ENCODE measurements at regions not wholly inside any gene's neighbourhood (a gene's known extent, or its start where the extent isn't known, plus 50 kb on each side); places are given as distances from the start of the nearest gene placed in this dataset.

- no peak overlapping the region for H3K27ac ChIP-seq (ENCODE audit: low read length)
- no peaks in the 10 kb centered on the region for H3K9me3 ChIP-seq (ENCODE audit: control insufficient read depth, low read length)
- DNase-seq (no peak), ATAC-seq (no peak)
- H3K4me3 ChIP-seq (ENCODE audit: low read length): no peak overlapping the region
- no peaks in the 10 kb centered on the region for H3K4me1 ChIP-seq (ENCODE audit: control insufficient read depth, insufficient read depth, low read length)
- intact Hi-C loops (cut with DNase I): no loop called here
- H3K27me3 ChIP-seq (ENCODE audit: control insufficient read depth, insufficient read depth): no peaks in the 10 kb centered on the region
- WGBS: 87% methylated on average over 2 of the region's 2 CpGs
Measured at GRCh38 chr2:192574552-192574951, 379.8 kb upstream of the TMEFF2 start.

GRCh38 chr2:192571636-192572035, 376.9 kb upstream of the TMEFF2 start:
- Histone ChIP-seq H3K27ac (ENCODE audit: low read length) (no peak overlapping the region), H3K4me3 (ENCODE audit: low read length) (no peak overlapping the region), H3K9me3 (ENCODE audit: control insufficient read depth, low read length) (no peaks in the 10 kb centered on the region), H3K4me1 (ENCODE audit: control insufficient read depth, insufficient read depth, low read length) (no peaks in the 10 kb centered on the region), H3K27me3 (ENCODE audit: control insufficient read depth, insufficient read depth) (no peaks in the 10 kb centered on the region)
- 49% methylated on average over 2 of the region's 2 CpGs for WGBS
- intact Hi-C loops (cut with DNase I): no loop called here
- DNase-seq: no peak
- ATAC-seq: no peak

- Histone ChIP-seq H3K27ac (ENCODE audit: low read length) (no peak overlapping the region), H3K9me3 (ENCODE audit: control insufficient read depth, low read length) (no peaks in the 10 kb centered on the region), H3K4me3 (ENCODE audit: low read length) (no peak overlapping the region), H3K4me1 (ENCODE audit: control insufficient read depth, insufficient read depth, low read length) (no peaks in the 10 kb centered on the region), H3K27me3 (ENCODE audit: control insufficient read depth, insufficient read depth) (no peaks in the 10 kb centered on the region)
- WGBS: 67% methylated on average over 1 of the region's 1 CpG
- DNase-seq: no peak
- ATAC-seq: no peak
- intact Hi-C loops (cut with DNase I): no loop called here
Measured at GRCh38 chr2:192570788-192571187, 376.1 kb upstream of the TMEFF2 start.

- ATAC-seq: no peak
- no peaks in the 10 kb centered on the region for H3K9me3 ChIP-seq (ENCODE audit: control insufficient read depth, low read length)
- intact Hi-C loops (cut with DNase I): no loop called here
Measured at GRCh38 chr2:192566863-192567262, 372.1 kb upstream of the TMEFF2 start.

GRCh38 chr2:192560326-192560725, 365.6 kb upstream of the TMEFF2 start:
- WGBS: 45% methylated on average over 1 of the region's 1 CpG
- no peak for ATAC-seq
- intact Hi-C loops (cut with DNase I): no loop called here

More at GRCh38 chr2:192566863-192567262, 372.1 kb upstream of the TMEFF2 start:
- H3K27me3 ChIP-seq (ENCODE audit: control insufficient read depth, insufficient read depth): no peaks in the 10 kb centered on the region
- DNase-seq: no peak
- H3K4me3 ChIP-seq (ENCODE audit: low read length): no peak overlapping the region
- H3K27ac ChIP-seq (ENCODE audit: low read length): no peak overlapping the region
- no peaks in the 10 kb centered on the region for H3K4me1 ChIP-seq (ENCODE audit: control insufficient read depth, insufficient read depth, low read length)

GRCh38 chr2:192559587-192559986, 364.9 kb upstream of the TMEFF2 start:
- Histone ChIP-seq H3K27me3 (ENCODE audit: control insufficient read depth, insufficient read depth) (no peaks in the 10 kb centered on the region), H3K4me3 (ENCODE audit: low read length) (no peak overlapping the region), H3K4me1 (ENCODE audit: control insufficient read depth, insufficient read depth, low read length) (no peaks in the 10 kb centered on the region), H3K27ac (ENCODE audit: low read length) (no peak overlapping the region), H3K9me3 (ENCODE audit: control insufficient read depth, low read length) (no peaks in the 10 kb centered on the region)
- DNase-seq (no peak), ATAC-seq (no peak)
- intact Hi-C loops (cut with DNase I): no loop called here
- 0% methylated on average over 1 of the region's 1 CpG for WGBS

More at GRCh38 chr2:192560326-192560725, 365.6 kb upstream of the TMEFF2 start:
- H3K27me3 ChIP-seq (ENCODE audit: control insufficient read depth, insufficient read depth): no peaks in the 10 kb centered on the region
- no peak overlapping the region for H3K4me3 ChIP-seq (ENCODE audit: low read length)
- no peak for DNase-seq
- no peaks in the 10 kb centered on the region for H3K9me3 ChIP-seq (ENCODE audit: control insufficient read depth, low read length)
- no peaks in the 10 kb centered on the region for H3K4me1 ChIP-seq (ENCODE audit: control insufficient read depth, insufficient read depth, low read length)
- no peak overlapping the region for H3K27ac ChIP-seq (ENCODE audit: low read length)

- ATAC-seq: no peak
- H3K27ac ChIP-seq (ENCODE audit: low read length): no peak overlapping the region
- H3K9me3 ChIP-seq (ENCODE audit: control insufficient read depth, low read length): no peaks in the 10 kb centered on the region
- no peak overlapping the region for H3K4me3 ChIP-seq (ENCODE audit: low read length)
- H3K4me1 ChIP-seq (ENCODE audit: control insufficient read depth, insufficient read depth, low read length): no peaks in the 10 kb centered on the region
- H3K27me3 ChIP-seq (ENCODE audit: control insufficient read depth, insufficient read depth): no peaks in the 10 kb centered on the region
- DNase-seq: no peak
- 61% methylated on average over 1 of the region's 1 CpG for WGBS
- intact Hi-C loops (cut with DNase I): no loop called here
Measured at GRCh38 chr2:192558637-192559036, 363.9 kb upstream of the TMEFF2 start.

GRCh38 chr2:192555740-192556139, 361.0 kb upstream of the TMEFF2 start:
- H3K27ac ChIP-seq (ENCODE audit: low read length): no peak overlapping the region
- intact Hi-C loops (cut with DNase I): no loop called here
- no peaks in the 10 kb centered on the region for H3K4me1 ChIP-seq (ENCODE audit: control insufficient read depth, insufficient read depth, low read length)
- H3K4me3 ChIP-seq (ENCODE audit: low read length): no peak overlapping the region
- H3K9me3 ChIP-seq (ENCODE audit: control insufficient read depth, low read length): no peaks in the 10 kb centered on the region
- no peaks in the 10 kb centered on the region for H3K27me3 ChIP-seq (ENCODE audit: control insufficient read depth, insufficient read depth)
- ATAC-seq (no peak), DNase-seq (no peak)
- 74% methylated on average over 3 of the region's 3 CpGs for WGBS

- Histone ChIP-seq H3K27me3 (ENCODE audit: control insufficient read depth, insufficient read depth) (no peaks in the 10 kb centered on the region), H3K4me1 (ENCODE audit: control insufficient read depth, insufficient read depth, low read length) (no peaks in the 10 kb centered on the region), H3K9me3 (ENCODE audit: control insufficient read depth, low read length) (no peaks in the 10 kb centered on the region), H3K27ac (ENCODE audit: low read length) (no peak overlapping the region), H3K4me3 (ENCODE audit: low read length) (no peak overlapping the region)
- WGBS: 82% methylated on average over 3 of the region's 3 CpGs
- ATAC-seq: no peak
- intact Hi-C loops (cut with DNase I): no loop called here
- DNase-seq: no peak
Measured at GRCh38 chr2:192551760-192552159, 357.0 kb upstream of the TMEFF2 start.

GRCh38 chr2:192546565-192546964, 351.8 kb upstream of the TMEFF2 start:
- no peaks in the 10 kb centered on the region for H3K4me1 ChIP-seq (ENCODE audit: control insufficient read depth, insufficient read depth, low read length)
- no peaks in the 10 kb centered on the region for H3K27me3 ChIP-seq (ENCODE audit: control insufficient read depth, insufficient read depth)
- ATAC-seq (no peak), DNase-seq (no peak)
- no peak overlapping the region for H3K4me3 ChIP-seq (ENCODE audit: low read length)
- 69% methylated on average over 3 of the region's 3 CpGs for WGBS
- intact Hi-C loops (cut with DNase I): no loop called here
- H3K9me3 ChIP-seq (ENCODE audit: control insufficient read depth, low read length): no peaks in the 10 kb centered on the region
- no peak overlapping the region for H3K27ac ChIP-seq (ENCODE audit: low read length)

GRCh38 chr2:192544371-192544955, 349.7 kb upstream of the TMEFF2 start:
- ATAC-seq (no peak), DNase-seq (peak in 1 of 3 donors; percentile 13)
- H3K27me3 ChIP-seq (ENCODE audit: control insufficient read depth, insufficient read depth): no peaks in the 10 kb centered on the region
- 61% methylated on average over 4 of the region's 4 CpGs for whole genome bisulfite sequencing
- H3K4me3 ChIP-seq (ENCODE audit: low read length): no peak overlapping the region
- no peaks in the 10 kb centered on the region for H3K9me3 ChIP-seq (ENCODE audit: control insufficient read depth, low read length)
- intact Hi-C loops (cut with DNase I): no loop called here
- no peak overlapping the region for H3K27ac ChIP-seq (ENCODE audit: low read length)
- H3K4me1 ChIP-seq (ENCODE audit: control insufficient read depth, insufficient read depth, low read length): no peaks in the 10 kb centered on the region
